IMR-90 (cell line): ENCODE measurements at regions not wholly inside any gene's neighbourhood (a gene's known extent, or its start where the extent isn't known, plus 50 kb on each side); places are given as distances from the start of the nearest gene placed in this dataset.

Source experiments
- ATAC-seq: fragments of 200-7000 bp; cut with Tn5 transposase; 2 replicates; pipeline ENCODE4 v1.9.1; 2020; ENCODE audit warnings: low read depth, mild to moderate bottlenecking, moderate library complexity
- BruUV-seq: library from RNA; stranded (reverse); fragments of 400-500 nt; replicated peaks from 2 replicates; lab custom pipeline; 2021; lab: Mats Ljungman, UMichigan
- CTCF ChIA-PET: fragments of 300-600 bp; formaldehyde crosslinking; extraction: SDS; loops from one replicate; lab custom pipeline; 2021; ENCODE audit warnings: antibody characterized with exemption; lab: Yijun Ruan, JAX
- POLR2A ChIA-PET: fragments of 300-600 bp; sonication (Branson Sonifier 250); formaldehyde crosslinking; loops from one replicate; lab custom pipeline; 2022; ENCODE audit warnings: antibody characterized with exemption; ENCODE audit not compliant: unreplicated experiment; lab: Charles Lee
- DNase-seq: peaks from one replicate; pipeline ENCODE4 v3.0.0; 2013
- H2AFZ ChIP-seq: replicated peaks from 2 replicates; pipeline ENCODE3; 2013; ENCODE audit warnings: low read length, mild to moderate bottlenecking; ENCODE audit not compliant: poor library complexity
- H2AK5ac ChIP-seq: 2 replicates; pipeline ENCODE4 v1.6.1; 2013; ENCODE audit warnings: low read depth, low read length, inconsistent platforms
- H2AK9ac ChIP-seq: replicated peaks from 2 replicates; pipeline ENCODE3; 2013; ENCODE audit warnings: mild to moderate bottlenecking, low read depth, low read length, moderate library complexity; ENCODE audit not compliant: poor library complexity
- H2BK120ac ChIP-seq: 2 replicates; pipeline ENCODE4 v1.6.1; 2013; ENCODE audit warnings: low read depth, low read length, inconsistent platforms
- H2BK15ac ChIP-seq: 3 replicates; pipeline ENCODE4 v1.6.1; 2013; ENCODE audit warnings: low read depth, low read length, inconsistent platforms
- H2BK20ac ChIP-seq: 2 replicates; pipeline ENCODE4 v1.6.1; 2013; ENCODE audit warnings: low read depth, mild to moderate bottlenecking, inconsistent platforms, low read length, moderate library complexity
- H2BK5ac ChIP-seq: 2 replicates; pipeline ENCODE4 v1.6.1; 2013; ENCODE audit warnings: mild to moderate bottlenecking, low read depth, low read length, inconsistent platforms; ENCODE audit not compliant: poor library complexity, severe bottlenecking
- H3K14ac ChIP-seq: replicated peaks from 2 replicates; pipeline ENCODE4 v1.6.1; 2013; ENCODE audit warnings: low read depth, low read length, inconsistent platforms
- H3K18ac ChIP-seq: 2 replicates; pipeline ENCODE4 v1.6.1; 2013; ENCODE audit warnings: low read depth, low read length, control low read depth
- H3K23ac ChIP-seq: 2 replicates; pipeline ENCODE4 v1.6.1; 2013; ENCODE audit warnings: low read depth, low read length, inconsistent platforms
- H3K27ac ChIP-seq: 2 replicates; pipeline ENCODE4 v1.5.1; 2013; ENCODE audit warnings: mild to moderate bottlenecking, control low read depth, low read length; ENCODE audit not compliant: insufficient read depth
- H3K27me3 ChIP-seq: 2 replicates; pipeline ENCODE4 v1.6.1; 2013; ENCODE audit warnings: low read length; ENCODE audit not compliant: control insufficient read depth, insufficient read depth
- H3K36me3 ChIP-seq: 2 replicates; pipeline ENCODE4 v1.6.1; 2013; ENCODE audit warnings: low read length, mixed read lengths; ENCODE audit not compliant: control insufficient read depth, insufficient read depth
- H3K4ac ChIP-seq: 2 replicates; pipeline ENCODE4 v1.6.1; 2013; ENCODE audit warnings: low read depth, low read length, inconsistent platforms
- H3K4me1 ChIP-seq: 2 replicates; pipeline ENCODE4 v1.6.1; 2013; ENCODE audit warnings: low read length, mixed read lengths; ENCODE audit not compliant: control insufficient read depth, insufficient read depth
- H3K4me2 ChIP-seq: 2 replicates; pipeline ENCODE4 v1.6.1; 2013; ENCODE audit warnings: low read depth, mild to moderate bottlenecking, control low read depth, low read length, moderate library complexity
- H3K4me3 ChIP-seq: 2 replicates; pipeline ENCODE4 v1.5.1; 2013; ENCODE audit warnings: low read depth, mild to moderate bottlenecking, control low read depth, low read length, moderate library complexity; ENCODE audit not compliant: insufficient read depth
- H3K56ac ChIP-seq: 2 replicates; pipeline ENCODE4 v1.6.1; 2013; ENCODE audit warnings: low read length, inconsistent platforms; ENCODE audit not compliant: insufficient read depth; ENCODE audit errors: extremely low read depth
- H3K79me1 ChIP-seq, 2 experiments: 2 replicates each; pipeline ENCODE4 v1.6.1; 2013; ENCODE audit warnings: low read length in 2 of 2, inconsistent platforms in 1 of 2, low read depth in 1 of 2
- H3K9ac ChIP-seq: 2 replicates; pipeline ENCODE4 v1.6.1; 2013; ENCODE audit warnings: low read depth, low read length, control low read depth
- H3K9me1 ChIP-seq: 2 replicates; pipeline ENCODE4 v1.6.1; 2013; ENCODE audit warnings: low read length, inconsistent platforms; ENCODE audit not compliant: insufficient read depth
- H3K9me3 ChIP-seq: 2 replicates; pipeline ENCODE4 v1.6.1; 2013; ENCODE audit warnings: low read length; ENCODE audit not compliant: control insufficient read depth, insufficient read depth
- H4K20me1 ChIP-seq: 2 replicates; pipeline ENCODE4 v1.6.1; 2013; ENCODE audit warnings: low read length, inconsistent platforms; ENCODE audit not compliant: insufficient read depth
- H4K5ac ChIP-seq: 2 replicates; pipeline ENCODE4 v1.6.1; 2013; ENCODE audit warnings: mild to moderate bottlenecking, low read depth, low read length, control low read depth
- H4K8ac ChIP-seq, 2 experiments: 2 replicates each; pipeline ENCODE4 v1.6.1; 2013; ENCODE audit warnings: low read depth in 2 of 2, low read length in 2 of 2, control low read depth in 1 of 2, inconsistent platforms in 1 of 2
- H4K91ac ChIP-seq: 2 replicates; pipeline ENCODE4 v1.6.1; 2013; ENCODE audit warnings: low read depth, low read length, inconsistent platforms; ENCODE audit not compliant: insufficient read depth
- USF2 ChIP-seq: fragments of 150-350 bp; IDR thresholded peaks from 2 replicates; pipeline ENCODE4 v1.6.1; 2017; ENCODE audit warnings: mild to moderate bottlenecking, antibody characterized with exemption, low read length, low read depth
- WGBS, 2 experiments: methylation state at CpG; one replicate each; pipeline versions ENCODE4 v1.1.5 to v1.1.7; 2013; ENCODE audit warnings: missing lambda C conversion rate in 2 of 2; ENCODE audit not compliant: insufficient read length in 1 of 2; ENCODE audit errors: extremely low coverage in 2 of 2; 5-methylcytosine and 5-hydroxymethylcytosine counted together
- dilution Hi-C: fragments of 300-500 bp; cut with HindIII; formaldehyde crosslinking; loops from one replicate; pipeline ENCODE4 v1.14.3; 2018; ENCODE audit warnings: low sequenced_read_pairs; ENCODE audit not compliant: unreplicated experiment
- in situ Hi-C: fragments of 300-500 bp; cut with MboI; formaldehyde crosslinking; loops from 3 replicates; pipeline ENCODE4 v1.14.3; 2019; ENCODE audit warnings: low sequenced_read_pairs, inconsistent platforms, mixed read lengths
- intact Hi-C: fragments of 100-400 bp; cut with micrococcal nuclease; formaldehyde crosslinking; loops from 2 replicates; pipeline ENCODE4 v1.10.0; 2022
- TF ChIP-seq, protein P1 (sequence below): conservative IDR thresholded peaks from 2 replicates; pipeline ENCODE4 v1.5.1; 2012; ENCODE audit warnings: mild to moderate bottlenecking, low read depth, low read length, improper control_type of control experiment

DNA sequence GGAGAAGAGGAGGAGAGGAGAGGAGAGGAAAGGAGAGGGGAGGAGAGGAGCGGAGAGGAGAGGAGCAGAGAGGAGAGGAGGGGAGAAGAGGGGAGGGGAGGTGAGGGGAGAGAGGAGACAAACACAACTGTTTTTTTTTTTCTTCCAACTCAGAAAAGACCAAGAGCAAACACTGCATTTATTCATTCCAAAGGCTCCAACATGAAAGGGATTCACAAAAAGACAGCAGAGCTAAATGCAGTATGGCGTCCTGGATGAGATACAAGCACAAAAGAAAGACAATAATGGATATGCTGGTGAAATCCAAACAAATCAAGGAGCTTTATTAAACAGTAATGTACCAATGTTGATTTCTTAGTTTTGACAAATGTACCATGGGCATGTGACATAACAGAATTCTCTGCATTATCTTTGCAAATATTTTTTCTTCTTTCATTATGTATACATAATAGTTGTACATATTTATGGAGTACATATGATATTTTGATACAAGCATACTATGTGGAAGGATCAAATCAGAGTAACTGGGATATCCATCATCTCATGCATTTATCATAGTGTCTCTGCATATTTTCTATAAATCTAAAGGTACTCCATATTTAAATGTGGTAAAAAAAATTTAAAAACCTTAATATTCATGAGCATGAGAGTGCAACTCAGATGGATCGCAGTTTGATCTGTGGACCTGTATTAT is 204.6 kb downstream of the CBLN4 start:
- no peak overlapping the region for H3K27ac ChIP-seq
- H3K9ac ChIP-seq, result no peak overlapping the region
- no peak overlapping the region for H2AK9ac ChIP-seq
- H2BK5ac ChIP-seq, result no peak overlapping the region
- no peak for DNase-seq
- no peaks in the 10 kb centered on the region for H3K4me1 ChIP-seq
- dilution Hi-C loops, result no loop called here
- H4K8ac ChIP-seq, result no peak overlapping the region
- H3K9me3 ChIP-seq, result peaks cover 15% of the 10 kb centered on the region
- H3K18ac ChIP-seq, result no peak overlapping the region
- H3K4me2 ChIP-seq, result no peak overlapping the region
- intact Hi-C loops, result no loop called here
- no peak overlapping the region for H2BK120ac ChIP-seq
- TF ChIP-seq, protein P1, sequence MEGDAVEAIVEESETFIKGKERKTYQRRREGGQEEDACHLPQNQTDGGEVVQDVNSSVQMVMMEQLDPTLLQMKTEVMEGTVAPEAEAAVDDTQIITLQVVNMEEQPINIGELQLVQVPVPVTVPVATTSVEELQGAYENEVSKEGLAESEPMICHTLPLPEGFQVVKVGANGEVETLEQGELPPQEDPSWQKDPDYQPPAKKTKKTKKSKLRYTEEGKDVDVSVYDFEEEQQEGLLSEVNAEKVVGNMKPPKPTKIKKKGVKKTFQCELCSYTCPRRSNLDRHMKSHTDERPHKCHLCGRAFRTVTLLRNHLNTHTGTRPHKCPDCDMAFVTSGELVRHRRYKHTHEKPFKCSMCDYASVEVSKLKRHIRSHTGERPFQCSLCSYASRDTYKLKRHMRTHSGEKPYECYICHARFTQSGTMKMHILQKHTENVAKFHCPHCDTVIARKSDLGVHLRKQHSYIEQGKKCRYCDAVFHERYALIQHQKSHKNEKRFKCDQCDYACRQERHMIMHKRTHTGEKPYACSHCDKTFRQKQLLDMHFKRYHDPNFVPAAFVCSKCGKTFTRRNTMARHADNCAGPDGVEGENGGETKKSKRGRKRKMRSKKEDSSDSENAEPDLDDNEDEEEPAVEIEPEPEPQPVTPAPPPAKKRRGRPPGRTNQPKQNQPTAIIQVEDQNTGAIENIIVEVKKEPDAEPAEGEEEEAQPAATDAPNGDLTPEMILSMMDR, result no peak
- TF ChIP-seq USF2, result no peak
- H4K5ac ChIP-seq, result no peak overlapping the region
- no peak overlapping the region for H3K4ac ChIP-seq
- H3K27me3 ChIP-seq, result no peaks in the 10 kb centered on the region
- WGBS, 2 experiments, result no CpG with 5 or more reads among the region's 3 CpGs
- no peaks in the 10 kb centered on the region for H3K79me1 ChIP-seq
- CTCF ChIA-PET, result no interaction called here
- no peak overlapping the region for H2AFZ ChIP-seq
- H2BK20ac ChIP-seq, result no peak overlapping the region
- H2BK15ac ChIP-seq, result no peak overlapping the region
- in situ Hi-C loops, result no loop called here
- no peak overlapping the region for H3K4me3 ChIP-seq
- no peak overlapping the region for H3K56ac ChIP-seq
- no peaks in the 10 kb centered on the region for H3K36me3 ChIP-seq
- H4K20me1 ChIP-seq, result no peaks in the 10 kb centered on the region
- H4K91ac ChIP-seq, result no peak overlapping the region
- no peaks in the 10 kb centered on the region for H3K9me1 ChIP-seq
- no TSS peak for BruUV-seq
- ATAC-seq, result no peak
- POLR2A ChIA-PET, result no interaction called here
- H3K23ac ChIP-seq, result no peak overlapping the region
- no peak overlapping the region for H2AK5ac ChIP-seq
- H3K14ac ChIP-seq, result no peak overlapping the region
